CD8-positive, alpha-beta memory T cell (primary cell): ENCODE measurements at regions not wholly inside any gene's neighbourhood (a gene's known extent, or its start where the extent isn't known, plus 50 kb on each side); places are given as distances from the start of the nearest gene placed in this dataset.
"Not testable (repeated sequence)": the region's sequence is repeated elsewhere in the genome, so short reads cannot be mapped to it uniquely, and the experiment has no call there.

Experiments
- CTCF ChIA-PET: fragments of 350-600 bp; sonication (Branson Sonifier 250); formaldehyde crosslinking; loops from one replicate; lab custom pipeline; 2021; ENCODE audit warnings: antibody characterized with exemption; lab: Charles Lee
- POLR2A ChIA-PET: fragments of 350-600 bp; sonication (Branson Sonifier 250); formaldehyde crosslinking; loops from one replicate; lab custom pipeline; 2021; ENCODE audit warnings: antibody characterized with exemption; lab: Charles Lee
- DNase-seq, 5 donors: peaks; one replicate each; pipeline versions ENCODE4 v3.0.0 to v3.0.0-alpha.2; 2020 to 2022; ENCODE audit warnings: mixed read lengths in 1 of 5
- H3K27ac ChIP-seq: one replicate; pipeline ENCODE4 v1.7.0; 2013; ENCODE audit warnings: low read depth, mild to moderate bottlenecking, low read length, moderate library complexity
- H3K27me3 ChIP-seq: 2 replicates; pipeline ENCODE4 v1.7.0; 2013; ENCODE audit warnings: low read length, mild to moderate bottlenecking; ENCODE audit not compliant: insufficient read depth, poor library complexity, severe bottlenecking
- H3K36me3 ChIP-seq: 2 replicates; pipeline ENCODE4 v1.7.0; 2013; ENCODE audit warnings: mild to moderate bottlenecking, low read length, moderate library complexity; ENCODE audit not compliant: insufficient read depth
- H3K4me1 ChIP-seq: 2 replicates; pipeline ENCODE4 v1.7.0; 2013; ENCODE audit warnings: mild to moderate bottlenecking, low read length, moderate library complexity; ENCODE audit not compliant: insufficient read depth
- H3K4me3 ChIP-seq: 2 replicates; pipeline ENCODE4 v1.7.0; 2013; ENCODE audit warnings: mild to moderate bottlenecking, low read length
- H3K9me3 ChIP-seq: 2 replicates; pipeline ENCODE4 v1.7.0; 2013; ENCODE audit warnings: mild to moderate bottlenecking, low read length
- H3K27ac Mint-ChIP-seq, 8 donors: one replicate each; pipeline ENCODE4 v1.8.0; 2020 to 2021; ENCODE audit warnings: mixed read lengths in 8 of 8, mild to moderate bottlenecking in 6 of 8, inconsistent platforms in 3 of 8, moderate library complexity in 3 of 8
- H3K27me3 Mint-ChIP-seq, 2 donors: one replicate each; pipeline ENCODE4 v1.8.0; 2020 to 2021; ENCODE audit warnings: mixed read lengths in 2 of 2, mild to moderate bottlenecking in 1 of 2, moderate library complexity in 1 of 2
- H3K36me3 Mint-ChIP-seq, 3 donors: one replicate each; pipeline ENCODE4 v1.8.0; 2020 to 2021; ENCODE audit warnings: mixed read lengths in 3 of 3, inconsistent platforms in 1 of 3, mild to moderate bottlenecking in 1 of 3
- H3K4me1 Mint-ChIP-seq, 3 donors: one replicate each; pipeline ENCODE4 v1.8.0; 2020 to 2021; ENCODE audit warnings: mixed read lengths in 3 of 3, inconsistent platforms in 1 of 3, mild to moderate bottlenecking in 1 of 3
- H3K4me3 Mint-ChIP-seq, 7 donors: one replicate each; pipeline ENCODE4 v1.8.0; 2020 to 2021; ENCODE audit warnings: mixed read lengths in 7 of 7, mild to moderate bottlenecking in 6 of 7, moderate library complexity in 4 of 7, inconsistent platforms in 2 of 7
- H3K9me3 Mint-ChIP-seq, 5 donors: one replicate each; pipeline ENCODE4 v1.8.0; 2020 to 2022; ENCODE audit warnings: mixed read lengths in 5 of 5, mild to moderate bottlenecking in 3 of 5, moderate library complexity in 2 of 5, inconsistent platforms in 1 of 5

- H3K27ac ChIP-seq, H3K4me1 Mint-ChIP-seq, POLR2A ChIA-PET, H3K9me3 ChIP-seq, H3K4me3 Mint-ChIP-seq, CTCF ChIA-PET, H3K4me1 ChIP-seq, H3K27me3 ChIP-seq, DNase-seq, H3K36me3 Mint-ChIP-seq, H3K4me3 ChIP-seq, H3K9me3 Mint-ChIP-seq, H3K27ac Mint-ChIP-seq, H3K36me3 ChIP-seq: not testable (repeated sequence)
- peaks cover 0 to 17% of the 10 kb centered on the region in 2 donors for H3K27me3 Mint-ChIP-seq
Observed at GRCh38 chr19:31537902-31538301, 188.7 kb upstream of the TSHZ3 start.

- no peak overlapping the region for H3K27ac ChIP-seq
- H3K4me1 ChIP-seq = no peaks in the 10 kb centered on the region
- no peaks in the 10 kb centered on the region for H3K36me3 ChIP-seq
- no peaks in the 10 kb centered on the region for H3K27me3 ChIP-seq
- ChIA-PET POLR2A (no interaction called here), CTCF (no interaction called here)
- Mint-ChIP-seq H3K36me3 (no peaks in the 10 kb centered on the region), H3K4me3 (no peak overlapping the region), H3K9me3 (peaks cover 0 to 3% (median 2%) of the 10 kb centered on the region in 5 donors), H3K4me1 (no peaks in the 10 kb centered on the region), H3K27ac (no peak overlapping the region), H3K27me3 (peaks cover 0 to 17% of the 10 kb centered on the region in 2 donors)
- H3K4me3 ChIP-seq = no peak overlapping the region
- H3K9me3 ChIP-seq = no peaks in the 10 kb centered on the region
- no peak for DNase-seq
Observed at GRCh38 chr19:31538879-31539278, 189.6 kb upstream of the TSHZ3 start.

GRCh38 chr19:31539386-31539785 is 190.2 kb upstream of the TSHZ3 start:
- ChIA-PET POLR2A (no interaction called here), CTCF (no interaction called here)
- Histone ChIP-seq H3K9me3 (no peaks in the 10 kb centered on the region), H3K27me3 (no peaks in the 10 kb centered on the region), H3K36me3 (no peaks in the 10 kb centered on the region), H3K4me1 (no peaks in the 10 kb centered on the region), H3K4me3 (no peak overlapping the region), H3K27ac (no peak overlapping the region)
- Mint-ChIP-seq H3K9me3 (peaks cover 0 to 5% (median 3%) of the 10 kb centered on the region in 5 donors), H3K36me3 (no peaks in the 10 kb centered on the region), H3K4me3 (no peak overlapping the region), H3K4me1 (no peaks in the 10 kb centered on the region), H3K27me3 (peaks cover 0 to 17% of the 10 kb centered on the region in 2 donors), H3K27ac (no peak overlapping the region)
- no peak for DNase-seq

- no peaks in the 10 kb centered on the region for H3K4me1 ChIP-seq
- H3K9me3 ChIP-seq = no peaks in the 10 kb centered on the region
- H3K27me3 Mint-ChIP-seq = peaks cover 0 to 17% of the 10 kb centered on the region in 2 donors
- no peaks in the 10 kb centered on the region for H3K4me1 Mint-ChIP-seq
- H3K27ac Mint-ChIP-seq = no peak overlapping the region
- no peak overlapping the region for H3K4me3 ChIP-seq
- DNase-seq = no peak
- H3K4me3 Mint-ChIP-seq = no peak overlapping the region
- H3K27ac ChIP-seq = no peak overlapping the region
- POLR2A ChIA-PET = no interaction called here
- peaks cover 0 to 7% (median 3%) of the 10 kb centered on the region in 5 donors for H3K9me3 Mint-ChIP-seq
- no peaks in the 10 kb centered on the region for H3K36me3 ChIP-seq
- H3K36me3 Mint-ChIP-seq = no peaks in the 10 kb centered on the region
- CTCF ChIA-PET = no interaction called here
- no peaks in the 10 kb centered on the region for H3K27me3 ChIP-seq
Observed at GRCh38 chr19:31541396-31541795, 192.2 kb upstream of the TSHZ3 start.

- H3K4me3 Mint-ChIP-seq = no peak overlapping the region
- Histone ChIP-seq H3K27ac (no peak overlapping the region), H3K9me3 (no peaks in the 10 kb centered on the region), H3K4me3 (no peak overlapping the region), H3K27me3 (no peaks in the 10 kb centered on the region), H3K36me3 (no peaks in the 10 kb centered on the region), H3K4me1 (no peaks in the 10 kb centered on the region)
- POLR2A ChIA-PET = no interaction called here
- peaks cover 0 to 17% of the 10 kb centered on the region in 2 donors for H3K27me3 Mint-ChIP-seq
- no peaks in the 10 kb centered on the region for H3K36me3 Mint-ChIP-seq
- H3K27ac Mint-ChIP-seq = no peak overlapping the region
- H3K9me3 Mint-ChIP-seq = peaks cover 0 to 10% (median 3%) of the 10 kb centered on the region in 5 donors
- no peaks in the 10 kb centered on the region for H3K4me1 Mint-ChIP-seq
- DNase-seq = no peak
- CTCF ChIA-PET = no interaction called here
Observed at GRCh38 chr19:31543456-31543855, 194.2 kb upstream of the TSHZ3 start.

GRCh38 chr19:31545777-31546176 is 196.5 kb upstream of the TSHZ3 start:
- H3K4me1 ChIP-seq = no peaks in the 10 kb centered on the region
- no peak overlapping the region for H3K4me3 ChIP-seq
- peaks cover 0 to 9% (median 3%) of the 10 kb centered on the region in 5 donors for H3K9me3 Mint-ChIP-seq
- no peak overlapping the region for H3K4me3 Mint-ChIP-seq
- H3K4me1 Mint-ChIP-seq = no peaks in the 10 kb centered on the region
- no peaks in the 10 kb centered on the region for H3K9me3 ChIP-seq
- no peaks in the 10 kb centered on the region for H3K36me3 ChIP-seq
- peaks cover 0 to 16% of the 10 kb centered on the region in 2 donors for H3K27me3 Mint-ChIP-seq
- DNase-seq = no peak
- no peaks in the 10 kb centered on the region for H3K27me3 ChIP-seq
- ChIA-PET POLR2A (no interaction called here), CTCF (no interaction called here)
- H3K27ac Mint-ChIP-seq = no peak overlapping the region
- H3K27ac ChIP-seq = no peak overlapping the region
- H3K36me3 Mint-ChIP-seq = no peaks in the 10 kb centered on the region

- no peaks in the 10 kb centered on the region for H3K36me3 ChIP-seq
- no peak overlapping the region for H3K4me3 ChIP-seq
- DNase-seq = no peak
- Mint-ChIP-seq H3K9me3 (peaks cover 0 to 9% (median 3%) of the 10 kb centered on the region in 5 donors), H3K4me3 (no peak overlapping the region), H3K4me1 (no peaks in the 10 kb centered on the region), H3K36me3 (no peaks in the 10 kb centered on the region), H3K27ac (no peak overlapping the region), H3K27me3 (peaks cover 0 to 12% of the 10 kb centered on the region in 2 donors)
- no peak overlapping the region for H3K27ac ChIP-seq
- no peaks in the 10 kb centered on the region for H3K4me1 ChIP-seq
- ChIA-PET CTCF (no interaction called here), POLR2A (no interaction called here)
- H3K9me3 ChIP-seq = no peaks in the 10 kb centered on the region
- H3K27me3 ChIP-seq = no peaks in the 10 kb centered on the region
Observed at GRCh38 chr19:31546205-31546960, 197.1 kb upstream of the TSHZ3 start.

- Histone ChIP-seq H3K4me1 (no peaks in the 10 kb centered on the region), H3K27ac (no peak overlapping the region), H3K9me3 (no peaks in the 10 kb centered on the region), H3K4me3 (no peak overlapping the region), H3K36me3 (no peaks in the 10 kb centered on the region), H3K27me3 (no peaks in the 10 kb centered on the region)
- no peak for DNase-seq
- H3K27me3 Mint-ChIP-seq = peaks cover 0 to 1% of the 10 kb centered on the region in 2 donors
- ChIA-PET POLR2A (no interaction called here), CTCF (no interaction called here)
- H3K36me3 Mint-ChIP-seq = no peaks in the 10 kb centered on the region
- H3K27ac Mint-ChIP-seq = no peak overlapping the region
- H3K4me1 Mint-ChIP-seq = no peaks in the 10 kb centered on the region
- no peak overlapping the region for H3K4me3 Mint-ChIP-seq
- peaks cover 0 to 7% (median 2%) of the 10 kb centered on the region in 5 donors for H3K9me3 Mint-ChIP-seq
Observed at GRCh38 chr19:31548941-31549340, 199.7 kb upstream of the TSHZ3 start.
